HepG2 (cell line): ENCODE measurements at regions not wholly inside any gene's neighbourhood (a gene's known extent, or its start where the extent isn't known, plus 50 kb on each side); places are given as distances from the start of the nearest gene placed in this dataset.

Experiments used
- MEF2D ChIP-seq: sonication (generic); formaldehyde crosslinking; IDR thresholded peaks from 2 replicates; pipeline ENCODE4 v1.5.1; 2020; ENCODE audit warnings: mild to moderate bottlenecking, missing genetic modification reagents
- MZF1 ChIP-seq: sonication (generic); formaldehyde crosslinking; IDR thresholded peaks from 2 replicates; pipeline ENCODE4 v1.8.1; 2023; ENCODE audit warnings: mild to moderate bottlenecking, missing genetic modification reagents, borderline replicate concordance
- NCOR1 ChIP-seq: fragments of 200-600 bp; sonication (generic); IDR thresholded peaks from 2 replicates; pipeline ENCODE4 v1.7.0; 2017; ENCODE audit warnings: antibody characterized with exemption, low read length, borderline replicate concordance
- SNAPC4 ChIP-seq: sonication (generic); formaldehyde crosslinking; IDR thresholded peaks from 2 replicates; pipeline ENCODE4 v1.4.0; 2020; ENCODE audit warnings: mild to moderate bottlenecking, missing genetic modification reagents
- TFDP1 ChIP-seq: IDR thresholded peaks from 2 replicates; pipeline ENCODE4 v1.6.1; 2016; ENCODE audit warnings: missing compliant biosample characterization, missing genetic modification reagents, borderline replicate concordance
- TRAFD1 ChIP-seq: sonication (generic); formaldehyde crosslinking; IDR thresholded peaks from 2 replicates; pipeline ENCODE4 v1.5.1; 2020; ENCODE audit warnings: missing genetic modification reagents, mild to moderate bottlenecking, borderline replicate concordance
- ZC3H4 ChIP-seq: sonication (generic); formaldehyde crosslinking; IDR thresholded peaks from 2 replicates; pipeline ENCODE4 v1.4.0; 2020; ENCODE audit warnings: missing genetic modification reagents, borderline replicate concordance
- ZFAT ChIP-seq: sonication (generic); formaldehyde crosslinking; conservative IDR thresholded peaks from 2 replicates; pipeline ENCODE4 v1.8.1; 2023; ENCODE audit warnings: missing genetic modification reagents, inconsistent platforms
- ZNF362 ChIP-seq: sonication (generic); formaldehyde crosslinking; IDR thresholded peaks from 2 replicates; pipeline ENCODE4 v1.4.0; 2020; ENCODE audit warnings: missing genetic modification reagents, mild to moderate bottlenecking, borderline replicate concordance
- ZNF468 ChIP-seq: sonication (generic); formaldehyde crosslinking; IDR thresholded peaks from 2 replicates; pipeline ENCODE4 v1.8.0; 2022; ENCODE audit warnings: mild to moderate bottlenecking, moderate library complexity, missing genetic modification reagents
- ZNF496 ChIP-seq: sonication (generic); formaldehyde crosslinking; IDR thresholded peaks from 2 replicates; pipeline ENCODE4 v1.8.1; 2023; ENCODE audit warnings: mild to moderate bottlenecking, moderate library complexity, missing genetic modification reagents; ENCODE audit not compliant: insufficient replicate concordance
- ZNF597 ChIP-seq: sonication (generic); formaldehyde crosslinking; IDR thresholded peaks from 2 replicates; pipeline ENCODE4 v1.5.0; 2020; ENCODE audit warnings: missing genetic modification reagents
- ZNF652 ChIP-seq: IDR thresholded peaks from 2 replicates; pipeline ENCODE4 v1.6.1; 2016; ENCODE audit warnings: low read depth, borderline replicate concordance
- ZNF7 ChIP-seq: IDR thresholded peaks from 2 replicates; pipeline ENCODE4 v1.6.1; 2016; ENCODE audit warnings: missing biosample characterization, missing genetic modification reagents

- TF ChIP-seq TFDP1 (CRISPR knock-in tag) (no peak), ZNF7 (CRISPR knock-in tag) (no peak), NCOR1 (no peak), MZF1 (no peak), ZFAT (CRISPR knock-in tag) (no peak), ZNF597 (CRISPR knock-in tag) (no peak), ZNF468 (CRISPR knock-in tag) (no peak), ZNF496 (no peak), ZNF362 (CRISPR knock-in tag) (peak; percentile 74; the same call in 1 of the 2 replicates), ZNF652 (CRISPR knock-in tag) (no peak), TRAFD1 (no peak), SNAPC4 (no peak), MEF2D (CRISPR knock-in tag) (no peak), ZC3H4 (CRISPR knock-in tag) (no peak)
These were observed 61.6 kb upstream of the PPARA start (continued) for GRCh38 chr22:46088541-46089311.
